OCI-LY7 (cell line): ENCODE measurements at regions not wholly inside any gene's neighbourhood (a gene's known extent, or its start where the extent isn't known, plus 50 kb on each side); places are given as distances from the start of the nearest gene placed in this dataset.

Experiments
- BruUV-seq: library from RNA; stranded (reverse); fragments of 400-500 nt; replicated peaks from 2 replicates; lab custom pipeline; 2021; lab: Mats Ljungman, UMichigan
- CTCF ChIA-PET: fragments of 300-600 bp; sonication (Branson Sonifier 250); formaldehyde crosslinking; loops from one replicate; lab custom pipeline; 2022; ENCODE audit warnings: antibody characterized with exemption; ENCODE audit not compliant: unreplicated experiment; lab: Charles Lee
- POLR2A ChIA-PET: fragments of 300-600 bp; sonication (Branson Sonifier 250); formaldehyde crosslinking; loops from one replicate; lab custom pipeline; 2022; ENCODE audit warnings: antibody characterized with exemption; lab: Charles Lee
- DNase-seq: peaks from one replicate; pipeline ENCODE4 v3.0.0-alpha.2; 2015; ENCODE audit warnings: low spot score
- H2AFZ ChIP-seq: fragments of 200-600 bp; sonication (generic), shearing (Covaris generic); 2 replicates; pipeline ENCODE4 v1.6.1; 2014; ENCODE audit warnings: mild to moderate bottlenecking, antibody characterized with exemption, low read length, moderate library complexity
- H3K27ac ChIP-seq: fragments of 200-600 bp; sonication (generic); 2 replicates; pipeline ENCODE4 v1.5.1; 2014; ENCODE audit warnings: mixed run types, low read depth, mild to moderate bottlenecking, moderate library complexity, low read length, inconsistent platforms; ENCODE audit not compliant: poor library complexity, severe bottlenecking
- H3K36me3 ChIP-seq: fragments of 200-600 bp; sonication (generic); 2 replicates; pipeline ENCODE4 v1.6.1; 2014; ENCODE audit warnings: mild to moderate bottlenecking, antibody characterized with exemption, low read length, moderate library complexity, mixed read lengths; ENCODE audit not compliant: insufficient read depth
- H3K4me1 ChIP-seq: fragments of 200-600 bp; sonication (generic); 2 replicates; pipeline ENCODE4 v1.5.1; 2014; ENCODE audit warnings: mild to moderate bottlenecking, low read length; ENCODE audit not compliant: insufficient read depth, poor library complexity, severe bottlenecking
- H3K4me2 ChIP-seq: fragments of 200-600 bp; sonication (generic); 2 replicates; pipeline ENCODE4 v1.6.1; 2014; ENCODE audit warnings: mild to moderate bottlenecking, low read length
- H3K4me3 ChIP-seq: fragments of 200-600 bp; sonication (generic); 2 replicates; pipeline ENCODE4 v1.5.1; 2014; ENCODE audit warnings: mild to moderate bottlenecking, low read depth, low read length; ENCODE audit not compliant: poor library complexity, severe bottlenecking
- H3K79me2 ChIP-seq: fragments of 200-600 bp; sonication (generic); 2 replicates; pipeline ENCODE4 v1.6.1; 2016; ENCODE audit warnings: low read depth, mild to moderate bottlenecking, low read length, moderate library complexity, mixed read lengths; ENCODE audit not compliant: insufficient read depth
- H3K9me2 ChIP-seq: fragments of 200-600 bp; sonication (generic); 2 replicates; pipeline ENCODE4 v1.6.1; 2016; ENCODE audit warnings: mild to moderate bottlenecking, low read length, mixed read lengths; ENCODE audit not compliant: insufficient read depth
- H3K9me3 ChIP-seq: fragments of 200-600 bp; sonication (generic); 2 replicates; pipeline ENCODE4 v1.6.1; 2014; ENCODE audit warnings: mild to moderate bottlenecking, mixed run types, low read length, mixed read lengths
- H4K20me1 ChIP-seq: fragments of 200-600 bp; sonication (generic); 2 replicates; pipeline ENCODE4 v1.6.1; 2014; ENCODE audit warnings: mild to moderate bottlenecking, antibody characterized with exemption, low read length, moderate library complexity, mixed read lengths; ENCODE audit not compliant: insufficient read depth
- EZH2phosphoT487 ChIP-seq: fragments of 200-600 bp; sonication (generic); IDR thresholded peaks from 2 replicates; pipeline ENCODE4 v1.6.1; 2018; ENCODE audit warnings: low read depth, borderline replicate concordance, mild to moderate bottlenecking, mixed run types, antibody characterized with exemption, low read length, moderate library complexity, mixed read lengths
- intact Hi-C: fragments of 100-400 bp; cut with micrococcal nuclease; formaldehyde crosslinking; loops from one replicate; pipeline ENCODE4 v1.10.0; 2022; ENCODE audit not compliant: unreplicated experiment
- TF ChIP-seq, protein P1 (sequence below): fragments of 200-600 bp; sonication (generic); conservative IDR thresholded peaks from 2 replicates; pipeline ENCODE4 v1.5.1; 2014; ENCODE audit warnings: mild to moderate bottlenecking, antibody characterized with exemption, low read length, moderate library complexity, mixed read lengths

DNA sequence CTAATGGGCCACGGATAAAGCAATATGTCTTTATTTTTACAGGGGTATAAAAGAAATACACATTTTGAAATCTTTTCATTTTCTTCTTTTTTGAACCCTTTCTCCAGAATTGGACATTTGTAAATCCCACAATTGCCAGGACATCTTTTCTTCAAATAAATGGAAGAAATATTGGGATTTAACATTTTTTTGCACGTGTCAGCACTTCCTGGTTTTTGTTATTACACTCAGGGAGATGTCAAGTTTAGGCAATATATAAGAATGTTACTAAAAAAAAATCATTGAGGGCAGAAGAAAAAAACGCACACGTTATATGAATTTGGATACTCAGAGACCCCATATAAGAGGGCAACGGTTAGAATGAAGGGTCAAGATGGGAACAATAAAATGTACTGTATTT lies 78.3 kb upstream of the TMCO5A start:
- H3K4me3 ChIP-seq: no peak overlapping the region
- BruUV-seq: no TSS peak
- no peaks in the 10 kb centered on the region for H3K9me3 ChIP-seq
- no peak overlapping the region for H3K4me2 ChIP-seq
- H3K27ac ChIP-seq: no peak overlapping the region
- ChIA-PET POLR2A (interaction anchor here (0.6 kb wide), 1 partner anchor 7 kb away, joined by 3 read pairs; no protein-coding TSS in a partner anchor), CTCF (no interaction called here)
- H4K20me1 ChIP-seq: no peaks in the 10 kb centered on the region
- no peaks in the 10 kb centered on the region for H3K36me3 ChIP-seq
- H3K79me2 ChIP-seq: no peaks in the 10 kb centered on the region
- no peak for DNase-seq
- no peak overlapping the region for H2AFZ ChIP-seq
- TF ChIP-seq EZH2phosphoT487: no peak
- TF ChIP-seq, protein P1, sequence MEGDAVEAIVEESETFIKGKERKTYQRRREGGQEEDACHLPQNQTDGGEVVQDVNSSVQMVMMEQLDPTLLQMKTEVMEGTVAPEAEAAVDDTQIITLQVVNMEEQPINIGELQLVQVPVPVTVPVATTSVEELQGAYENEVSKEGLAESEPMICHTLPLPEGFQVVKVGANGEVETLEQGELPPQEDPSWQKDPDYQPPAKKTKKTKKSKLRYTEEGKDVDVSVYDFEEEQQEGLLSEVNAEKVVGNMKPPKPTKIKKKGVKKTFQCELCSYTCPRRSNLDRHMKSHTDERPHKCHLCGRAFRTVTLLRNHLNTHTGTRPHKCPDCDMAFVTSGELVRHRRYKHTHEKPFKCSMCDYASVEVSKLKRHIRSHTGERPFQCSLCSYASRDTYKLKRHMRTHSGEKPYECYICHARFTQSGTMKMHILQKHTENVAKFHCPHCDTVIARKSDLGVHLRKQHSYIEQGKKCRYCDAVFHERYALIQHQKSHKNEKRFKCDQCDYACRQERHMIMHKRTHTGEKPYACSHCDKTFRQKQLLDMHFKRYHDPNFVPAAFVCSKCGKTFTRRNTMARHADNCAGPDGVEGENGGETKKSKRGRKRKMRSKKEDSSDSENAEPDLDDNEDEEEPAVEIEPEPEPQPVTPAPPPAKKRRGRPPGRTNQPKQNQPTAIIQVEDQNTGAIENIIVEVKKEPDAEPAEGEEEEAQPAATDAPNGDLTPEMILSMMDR: no peak
- H3K4me1 ChIP-seq: no peaks in the 10 kb centered on the region
- no peaks in the 10 kb centered on the region for H3K9me2 ChIP-seq
- intact Hi-C loops: no loop called here

DNA sequence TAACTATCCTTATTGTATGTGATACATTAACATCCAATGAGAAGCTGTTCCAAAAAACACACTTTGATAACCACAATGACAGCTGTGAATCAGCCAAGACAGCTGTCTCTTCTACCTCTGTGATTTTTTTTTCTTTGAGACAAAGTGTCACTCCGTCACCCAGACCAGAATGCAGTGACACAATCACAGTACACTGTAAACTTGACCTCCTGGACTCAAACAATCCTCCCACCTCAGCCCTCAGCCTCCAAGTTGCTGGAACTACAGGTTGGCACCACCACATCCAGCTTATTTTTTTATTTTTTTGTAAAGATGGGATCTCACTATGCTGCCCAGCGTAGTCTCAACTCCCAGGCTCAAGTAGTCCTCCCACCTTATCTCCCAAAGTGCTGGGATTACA lies 73.5 kb upstream of the TMCO5A start:
- CTCF ChIA-PET: no interaction called here

DNA sequence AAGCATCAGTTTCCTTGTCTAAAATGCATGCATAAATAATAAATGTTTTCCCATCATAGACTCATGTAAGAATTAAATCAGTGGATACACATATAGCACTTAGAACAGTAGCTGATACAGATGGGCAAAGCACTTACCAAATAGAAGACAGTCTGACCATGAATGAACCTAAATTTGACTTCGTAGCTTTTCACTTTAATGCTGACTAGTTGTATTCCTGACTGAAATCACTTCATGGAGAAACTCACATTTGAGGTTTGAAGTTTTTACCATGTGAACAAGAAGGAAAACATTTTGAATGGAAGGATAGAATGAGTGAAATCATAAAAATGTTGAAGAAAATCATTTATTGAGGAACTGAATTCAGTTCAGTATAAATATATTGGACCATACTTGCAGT lies 68.8 kb upstream of the TMCO5A start:
- no peaks in the 10 kb centered on the region for H3K9me3 ChIP-seq
- no TSS peak for BruUV-seq
- ChIA-PET POLR2A (no interaction called here), CTCF (interaction anchor here (0.6 kb wide), 1 partner anchor 16 kb away, joined by 4 read pairs; no protein-coding TSS in a partner anchor)
- intact Hi-C loops: no loop called here
- H3K79me2 ChIP-seq: no peaks in the 10 kb centered on the region
- H3K9me2 ChIP-seq: no peaks in the 10 kb centered on the region
- H3K4me3 ChIP-seq: no peak overlapping the region
- H3K27ac ChIP-seq: no peak overlapping the region
- no peak for TF ChIP-seq EZH2phosphoT487
- TF ChIP-seq, protein P1: no peak
- no peak for DNase-seq
- no peak overlapping the region for H3K4me2 ChIP-seq
- no peaks in the 10 kb centered on the region for H3K36me3 ChIP-seq
- no peak overlapping the region for H2AFZ ChIP-seq
- no peaks in the 10 kb centered on the region for H4K20me1 ChIP-seq
- no peaks in the 10 kb centered on the region for H3K4me1 ChIP-seq

More for the DNA sequence above, 73.5 kb upstream of the TMCO5A start:
- no peak overlapping the region for H2AFZ ChIP-seq
- no peaks in the 10 kb centered on the region for H4K20me1 ChIP-seq
- H3K9me3 ChIP-seq: no peaks in the 10 kb centered on the region
- H3K4me1 ChIP-seq: no peaks in the 10 kb centered on the region
- POLR2A ChIA-PET: interaction anchor here (0.7 kb wide), 1 partner anchor 584 kb away, joined by 3 read pairs; no protein-coding TSS in a partner anchor
- no peak overlapping the region for H3K4me3 ChIP-seq
- DNase-seq: no peak
- no peak for TF ChIP-seq EZH2phosphoT487
- TF ChIP-seq, protein P1: no peak
- no peaks in the 10 kb centered on the region for H3K36me3 ChIP-seq
- intact Hi-C loops: no loop called here
- no peak overlapping the region for H3K27ac ChIP-seq
- no peaks in the 10 kb centered on the region for H3K79me2 ChIP-seq
- H3K4me2 ChIP-seq: no peak overlapping the region
- BruUV-seq: no TSS peak
- no peaks in the 10 kb centered on the region for H3K9me2 ChIP-seq
